ENCODE measurements at regions not wholly inside any gene's neighbourhood (a gene's known extent, or its start where the extent isn't known, plus 50 kb on each side); places are given as distances from the start of the nearest gene placed in this dataset.

GRCh38 chr4:128684016-128684415 lies 125.5 kb upstream of the JADE1 start:
- Mint-ChIP-seq H3K4me1 (peaks cover 68% of the 10 kb centered on the region), H3K27ac (peak overlapping the region; percentile 97), H3K4me3 (peak overlapping the region; percentile 45), H3K36me3 (peaks cover 23% of the 10 kb centered on the region), H3K27me3 (ENCODE audit: low read depth) (no peaks in the 10 kb centered on the region; the same call in 1 of the 2 replicates), H3K9me3 (peaks cover 17% of the 10 kb centered on the region)
- POLR2A ChIA-PET = interaction anchor here (0.7 kb wide), 1 partner anchor 373 kb away, joined by 5 read pairs; no protein-coding TSS in a partner anchor
- no peak for DNase-seq (ENCODE audit: low spot score)
- CTCF ChIA-PET = interaction anchor here (1.6 kb wide), 1 partner anchor 110 kb away, joined by 7 read pairs; no protein-coding TSS in a partner anchor
- no peak for ATAC-seq
- no peak for TF ChIP-seq ATF1 (CRISPR knock-in tag; IDR thresholded peaks at IDR 0.05)
- TF ChIP-seq ZMAT4 (CRISPR knock-in tag; IDR thresholded peaks at IDR 0.05) = no peak
- TF ChIP-seq NR2C2 (CRISPR knock-in tag; IDR thresholded peaks at IDR 0.05) = no peak
- TF ChIP-seq FOXP1 (CRISPR knock-in tag; IDR thresholded peaks at IDR 0.05; ENCODE audit: borderline replicate concordance) = no peak
- no peak for TF ChIP-seq CREB1 (CRISPR knock-in tag; IDR thresholded peaks at IDR 0.05)
- no peak for TF ChIP-seq ZNF416 (CRISPR knock-in tag; IDR thresholded peaks at IDR 0.05)

GRCh38 chr4:128682942-128683666 lies 126.4 kb upstream of the JADE1 start:
- POLR2A ChIA-PET = interaction anchor here (0.6 kb wide), 2 partner anchors 104 to 112 kb away, joined by 6 to 8 read pairs; no protein-coding TSS in a partner anchor
- peak; percentile 19 for DNase-seq (ENCODE audit: low spot score)
- H3K27me3 Mint-ChIP-seq (ENCODE audit: low read depth) = no peaks in the 10 kb centered on the region; the same call in 1 of the 2 replicates

GRCh38 chr4:128676095-128676494 lies 133.4 kb upstream of the JADE1 start:
- Mint-ChIP-seq H3K9me3 (peaks cover 17% of the 10 kb centered on the region), H3K36me3 (peaks cover 14% of the 10 kb centered on the region)
- TF ChIP-seq ATF3 (CRISPR knock-in tag; conservative IDR thresholded peaks at IDR 0.05) (no peak), ARID4B (CRISPR knock-in tag; IDR thresholded peaks at IDR 0.05; ENCODE audit: borderline replicate concordance) (no peak), ELF4 (CRISPR knock-in tag; IDR thresholded peaks at IDR 0.05; ENCODE audit: low read depth) (no peak), CBFB (CRISPR knock-in tag; IDR thresholded peaks at IDR 0.05; ENCODE audit: low read depth) (no peak), USF2 (CRISPR knock-in tag; IDR thresholded peaks at IDR 0.05) (no peak)

More at GRCh38 chr4:128682942-128683666, 126.4 kb upstream of the JADE1 start:
- CTCF ChIA-PET = interaction anchor here (0.8 to 1.6 kb wide), 3 partner anchors 17 to 109 kb away, joined by 3 to 7 read pairs (median 4); no protein-coding TSS in a partner anchor
- peak overlapping the region; percentile 97 for H3K27ac Mint-ChIP-seq
- peak overlapping the region; percentile 45 for H3K4me3 Mint-ChIP-seq
- ATAC-seq = peak; percentile 77
- peaks cover 20% of the 10 kb centered on the region for H3K9me3 Mint-ChIP-seq
- peaks cover 23% of the 10 kb centered on the region for H3K36me3 Mint-ChIP-seq
- peaks cover 67% of the 10 kb centered on the region for H3K4me1 Mint-ChIP-seq
- TF ChIP-seq IRF2 (CRISPR knock-in tag; IDR thresholded peaks at IDR 0.05; ENCODE audit: borderline replicate concordance, low read depth) = no peak
- TF ChIP-seq CREM (CRISPR knock-in tag; IDR thresholded peaks at IDR 0.05) = 0 out of 2 replicates have a peak, but pooled peaks have one; percentile 16
- TF ChIP-seq AFF4 (CRISPR knock-in tag; IDR thresholded peaks at IDR 0.05; ENCODE audit: borderline replicate concordance) = 0 out of 2 replicates have a peak, but pooled peaks have one; percentile 43
- TF ChIP-seq ZNF423 (CRISPR knock-in tag; IDR thresholded peaks at IDR 0.05) = peak; percentile 40; the same call in 1 of the 2 replicates
- peak; percentile 35; the same call in 1 of the 2 replicates for TF ChIP-seq ZNF232 (CRISPR knock-in tag; IDR thresholded peaks at IDR 0.05)

More at GRCh38 chr4:128676095-128676494, 133.4 kb upstream of the JADE1 start:
- Mint-ChIP-seq H3K27me3 (ENCODE audit: low read depth) (no peaks in the 10 kb centered on the region), H3K4me3 (no peak overlapping the region), H3K4me1 (peaks cover 49% of the 10 kb centered on the region), H3K27ac (peak overlapping the region; percentile 53; the same call in 1 of the 2 replicates)
- ATAC-seq (no peak), DNase-seq (ENCODE audit: low spot score) (no peak)
- ChIA-PET POLR2A (no interaction called here), CTCF (no interaction called here)
